ENCODE measurements at regions not wholly inside any gene's neighbourhood (a gene's known extent, or its start where the extent isn't known, plus 50 kb on each side); places are given as distances from the start of the nearest gene placed in this dataset.
"Not testable (repeated sequence)": the region's sequence is repeated elsewhere in the genome, so short reads cannot be mapped to it uniquely, and the experiment has no call there.

DNA sequence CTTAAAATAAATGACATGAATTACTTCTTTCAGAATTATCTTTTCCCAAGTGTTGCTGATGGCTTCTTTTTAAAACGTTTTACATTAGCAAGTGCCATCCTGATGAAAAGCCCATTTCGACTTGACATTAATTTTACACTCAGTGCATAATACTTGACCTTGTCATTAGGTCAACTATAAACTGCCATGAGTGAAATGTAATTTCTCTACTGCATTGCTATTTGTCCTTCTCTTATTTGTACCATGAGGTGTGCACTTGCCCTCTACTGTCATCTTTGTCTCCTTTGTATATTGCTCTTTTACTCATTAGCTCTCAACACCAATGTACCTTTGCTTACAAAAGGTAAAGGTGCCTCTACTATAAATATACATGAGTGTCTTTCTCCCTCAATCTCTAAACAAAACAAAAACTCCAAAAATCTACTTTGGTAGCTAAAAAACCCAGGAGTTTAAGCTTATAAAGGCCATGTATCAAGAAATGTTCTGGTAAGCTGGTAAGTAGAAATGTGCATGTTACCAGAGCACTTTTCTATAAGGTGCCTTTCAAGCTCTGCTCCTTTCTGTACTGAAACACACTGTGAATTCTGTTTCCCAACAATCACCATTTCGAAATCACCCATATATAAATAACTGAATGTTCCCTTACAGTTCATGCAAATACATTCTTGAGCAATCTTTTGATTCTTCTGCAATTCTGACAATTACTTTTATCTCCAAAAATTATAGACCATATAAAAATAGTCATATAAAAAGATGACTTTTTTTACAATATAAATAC, 351.4 kb downstream of the SLITRK5 start:
- DNase-seq (ENCODE audit: low spot score) = no peak
- TF ChIP-seq, protein P1, sequence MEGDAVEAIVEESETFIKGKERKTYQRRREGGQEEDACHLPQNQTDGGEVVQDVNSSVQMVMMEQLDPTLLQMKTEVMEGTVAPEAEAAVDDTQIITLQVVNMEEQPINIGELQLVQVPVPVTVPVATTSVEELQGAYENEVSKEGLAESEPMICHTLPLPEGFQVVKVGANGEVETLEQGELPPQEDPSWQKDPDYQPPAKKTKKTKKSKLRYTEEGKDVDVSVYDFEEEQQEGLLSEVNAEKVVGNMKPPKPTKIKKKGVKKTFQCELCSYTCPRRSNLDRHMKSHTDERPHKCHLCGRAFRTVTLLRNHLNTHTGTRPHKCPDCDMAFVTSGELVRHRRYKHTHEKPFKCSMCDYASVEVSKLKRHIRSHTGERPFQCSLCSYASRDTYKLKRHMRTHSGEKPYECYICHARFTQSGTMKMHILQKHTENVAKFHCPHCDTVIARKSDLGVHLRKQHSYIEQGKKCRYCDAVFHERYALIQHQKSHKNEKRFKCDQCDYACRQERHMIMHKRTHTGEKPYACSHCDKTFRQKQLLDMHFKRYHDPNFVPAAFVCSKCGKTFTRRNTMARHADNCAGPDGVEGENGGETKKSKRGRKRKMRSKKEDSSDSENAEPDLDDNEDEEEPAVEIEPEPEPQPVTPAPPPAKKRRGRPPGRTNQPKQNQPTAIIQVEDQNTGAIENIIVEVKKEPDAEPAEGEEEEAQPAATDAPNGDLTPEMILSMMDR (conservative IDR thresholded peaks at IDR 0.05; ENCODE audit: low read depth, low read length) = no peak
- no peak for TF ChIP-seq EZH2 (IDR thresholded peaks at IDR 0.05; ENCODE audit: borderline replicate concordance, low read depth, low read length, poor library complexity, severe bottlenecking)
- intact Hi-C loops (cut with micrococcal nuclease; ENCODE audit: unreplicated experiment) = no loop called here
- Histone ChIP-seq H3K4me1 (ENCODE audit: insufficient read depth, low read length, poor library complexity, severe bottlenecking) (no peaks in the 10 kb centered on the region), H3K4me3 (ENCODE audit: low read depth, low read length, poor library complexity, severe bottlenecking) (no peak overlapping the region), H3K27ac (ENCODE audit: low read depth, low read length, poor library complexity, severe bottlenecking) (no peak overlapping the region), H3K27me3 (replicated peaks; ENCODE audit: insufficient read depth, low read depth, low read length, poor library complexity) (no peaks in the 10 kb centered on the region), H3K36me3 (ENCODE audit: insufficient read depth, low read length, poor library complexity, severe bottlenecking) (no peaks in the 10 kb centered on the region), H3K9me3 (ENCODE audit: low read depth, low read length, poor library complexity, severe bottlenecking) (no peaks in the 10 kb centered on the region)
- ChIA-PET POLR2A (ENCODE audit: low non-redundant PET) (no interaction called here), CTCF (no interaction called here)
- BruUV-seq (replicated peaks) = no TSS peak

DNA sequence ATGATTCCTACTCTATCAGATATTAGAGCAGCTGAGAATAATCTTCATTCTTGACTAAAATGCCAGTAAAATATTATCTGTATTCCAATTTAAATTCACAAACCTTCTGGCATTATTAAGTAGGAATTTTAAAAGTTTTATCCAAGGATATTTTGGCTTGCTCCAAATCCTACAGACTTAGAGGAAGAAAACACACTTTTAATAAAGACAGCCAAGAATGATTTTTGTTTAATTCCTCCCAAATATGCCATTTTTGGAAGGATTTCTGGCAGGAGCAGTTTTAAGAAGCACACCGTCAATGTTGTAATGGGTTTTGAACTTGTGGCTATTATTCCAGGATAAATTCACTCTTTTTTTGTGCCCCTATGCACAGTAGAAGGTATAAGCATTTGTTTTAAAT, 355.1 kb downstream of the SLITRK5 start:
- TF ChIP-seq EZH2 (IDR thresholded peaks at IDR 0.05; ENCODE audit: borderline replicate concordance, low read depth, low read length, poor library complexity, severe bottlenecking) = no peak
- TF ChIP-seq, protein P1 (conservative IDR thresholded peaks at IDR 0.05; ENCODE audit: low read depth, low read length) = no peak
- no peaks in the 10 kb centered on the region for H3K4me1 ChIP-seq (ENCODE audit: insufficient read depth, low read length, poor library complexity, severe bottlenecking)
- no peaks in the 10 kb centered on the region for H3K9me3 ChIP-seq (ENCODE audit: low read depth, low read length, poor library complexity, severe bottlenecking)
- DNase-seq (ENCODE audit: low spot score) = no peak
- BruUV-seq (replicated peaks) = no TSS peak
- ChIA-PET CTCF (no interaction called here), POLR2A (ENCODE audit: low non-redundant PET) (no interaction called here)
- no peak overlapping the region for H3K27ac ChIP-seq (ENCODE audit: low read depth, low read length, poor library complexity, severe bottlenecking)
- H3K27me3 ChIP-seq (replicated peaks; ENCODE audit: insufficient read depth, low read depth, low read length, poor library complexity) = no peaks in the 10 kb centered on the region
- no peak overlapping the region for H3K4me3 ChIP-seq (ENCODE audit: low read depth, low read length, poor library complexity, severe bottlenecking)
- intact Hi-C loops (cut with micrococcal nuclease; ENCODE audit: unreplicated experiment) = no loop called here
- H3K36me3 ChIP-seq (ENCODE audit: insufficient read depth, low read length, poor library complexity, severe bottlenecking) = no peaks in the 10 kb centered on the region

DNA sequence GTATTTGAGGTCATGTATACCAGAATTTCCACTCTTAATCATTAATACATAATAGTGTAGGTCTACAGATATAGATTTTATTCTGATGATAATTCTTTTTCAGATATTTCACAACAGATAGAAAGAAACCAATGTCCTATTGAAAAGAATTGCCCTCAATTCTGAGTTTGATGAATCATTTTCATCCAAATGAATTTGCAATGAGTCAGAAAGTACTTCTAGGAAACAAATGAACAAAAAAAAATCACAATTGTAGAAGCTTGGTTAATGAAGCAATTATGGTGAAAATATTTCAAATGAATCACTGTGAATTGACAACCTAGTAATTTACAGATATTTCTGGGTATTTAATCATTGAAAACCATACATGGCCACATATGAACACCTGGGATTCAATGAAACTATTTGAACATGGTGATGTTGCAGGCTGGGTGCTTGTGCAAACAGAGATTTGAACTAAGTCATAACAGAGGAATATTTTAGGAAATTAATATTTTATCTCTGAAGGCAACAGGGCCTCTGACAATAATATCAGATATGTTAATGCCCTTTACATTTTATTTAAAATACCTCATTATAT, 360.9 kb downstream of the SLITRK5 start:
- Histone ChIP-seq H3K4me3 (ENCODE audit: low read depth, low read length, poor library complexity, severe bottlenecking) (no peak overlapping the region), H3K4me1 (ENCODE audit: insufficient read depth, low read length, poor library complexity, severe bottlenecking) (no peaks in the 10 kb centered on the region), H3K27me3 (replicated peaks; ENCODE audit: insufficient read depth, low read depth, low read length, poor library complexity) (no peaks in the 10 kb centered on the region), H3K36me3 (ENCODE audit: insufficient read depth, low read length, poor library complexity, severe bottlenecking) (no peaks in the 10 kb centered on the region), H3K27ac (ENCODE audit: low read depth, low read length, poor library complexity, severe bottlenecking) (no peak overlapping the region), H3K9me3 (ENCODE audit: low read depth, low read length, poor library complexity, severe bottlenecking) (no peaks in the 10 kb centered on the region)
- no TSS peak for BruUV-seq (replicated peaks)
- ChIA-PET CTCF (no interaction called here), POLR2A (ENCODE audit: low non-redundant PET) (no interaction called here)
- TF ChIP-seq EZH2 (IDR thresholded peaks at IDR 0.05; ENCODE audit: borderline replicate concordance, low read depth, low read length, poor library complexity, severe bottlenecking) = no peak
- TF ChIP-seq, protein P1 (conservative IDR thresholded peaks at IDR 0.05; ENCODE audit: low read depth, low read length) = no peak
- intact Hi-C loops (cut with micrococcal nuclease; ENCODE audit: unreplicated experiment) = no loop called here
- no peak for DNase-seq (ENCODE audit: low spot score)

DNA sequence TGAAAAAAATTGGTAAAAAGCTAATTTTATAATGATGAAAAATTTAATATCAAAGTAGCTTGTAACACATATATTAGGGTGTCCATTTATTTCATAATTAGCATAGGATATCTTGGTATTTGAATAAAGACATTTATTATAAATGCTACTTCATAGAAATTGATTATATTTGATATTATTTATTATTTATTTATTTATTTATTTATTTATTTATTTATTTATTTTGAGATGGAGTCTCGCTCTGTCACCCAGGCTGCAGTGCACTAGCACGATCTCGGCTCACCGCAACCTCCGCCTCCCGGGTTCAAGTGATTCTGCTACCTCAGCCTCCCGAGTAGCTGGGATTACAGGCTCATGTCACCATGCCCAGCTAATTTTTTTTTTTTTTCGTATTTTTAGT, 365.0 kb downstream of the SLITRK5 start:
- H3K9me3 ChIP-seq (ENCODE audit: low read depth, low read length, poor library complexity, severe bottlenecking); H3K36me3 ChIP-seq (ENCODE audit: insufficient read depth, low read length, poor library complexity, severe bottlenecking); DNase-seq (ENCODE audit: low spot score); H3K27me3 ChIP-seq (replicated peaks; ENCODE audit: insufficient read depth, low read depth, low read length, poor library complexity); H3K4me3 ChIP-seq (ENCODE audit: low read depth, low read length, poor library complexity, severe bottlenecking); POLR2A ChIA-PET (ENCODE audit: low non-redundant PET); BruUV-seq (replicated peaks); intact Hi-C loops (cut with micrococcal nuclease; ENCODE audit: unreplicated experiment); CTCF ChIA-PET; H3K27ac ChIP-seq (ENCODE audit: low read depth, low read length, poor library complexity, severe bottlenecking); H3K4me1 ChIP-seq (ENCODE audit: insufficient read depth, low read length, poor library complexity, severe bottlenecking): not testable (repeated sequence)

All from A673 (cell line).